Thyroid gland (tissue), 4 donors: ENCODE measurements at regions not wholly inside any gene's neighbourhood (a gene's known extent, or its start where the extent isn't known, plus 50 kb on each side); places are given as distances from the start of the nearest gene placed in this dataset.

Experiments
- POLR2A ChIP-seq, 2 donors: fragments of 450-650 bp; IDR thresholded peaks; one replicate each; pipeline ENCODE4 v1.6.1; 2017; ENCODE audit warnings: antibody characterized with exemption in 2 of 2, mild to moderate bottlenecking in 2 of 2, moderate library complexity in 1 of 2
- TF ChIP-seq, protein P1 (sequence below), 6 experiments: fragments of 200-600 bp in 3 of 6; fragments of 450-650 bp in 3 of 6; sonication (generic) in 3 of 6; IDR thresholded peaks; one replicate each; pipeline ENCODE4 v1.5.1; 2016 to 2019; ENCODE audit warnings: antibody characterized with exemption in 6 of 6, mild to moderate bottlenecking in 2 of 6, inconsistent platforms in 1 of 6, moderate library complexity in 1 of 6

GRCh38 chr5:56298336-56299090 is 65.4 kb upstream of the ANKRD55 start:
- TF ChIP-seq, protein P1, sequence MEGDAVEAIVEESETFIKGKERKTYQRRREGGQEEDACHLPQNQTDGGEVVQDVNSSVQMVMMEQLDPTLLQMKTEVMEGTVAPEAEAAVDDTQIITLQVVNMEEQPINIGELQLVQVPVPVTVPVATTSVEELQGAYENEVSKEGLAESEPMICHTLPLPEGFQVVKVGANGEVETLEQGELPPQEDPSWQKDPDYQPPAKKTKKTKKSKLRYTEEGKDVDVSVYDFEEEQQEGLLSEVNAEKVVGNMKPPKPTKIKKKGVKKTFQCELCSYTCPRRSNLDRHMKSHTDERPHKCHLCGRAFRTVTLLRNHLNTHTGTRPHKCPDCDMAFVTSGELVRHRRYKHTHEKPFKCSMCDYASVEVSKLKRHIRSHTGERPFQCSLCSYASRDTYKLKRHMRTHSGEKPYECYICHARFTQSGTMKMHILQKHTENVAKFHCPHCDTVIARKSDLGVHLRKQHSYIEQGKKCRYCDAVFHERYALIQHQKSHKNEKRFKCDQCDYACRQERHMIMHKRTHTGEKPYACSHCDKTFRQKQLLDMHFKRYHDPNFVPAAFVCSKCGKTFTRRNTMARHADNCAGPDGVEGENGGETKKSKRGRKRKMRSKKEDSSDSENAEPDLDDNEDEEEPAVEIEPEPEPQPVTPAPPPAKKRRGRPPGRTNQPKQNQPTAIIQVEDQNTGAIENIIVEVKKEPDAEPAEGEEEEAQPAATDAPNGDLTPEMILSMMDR (IDR thresholded peaks at IDR 0.05), result no peak
- no peak for TF ChIP-seq POLR2A (IDR thresholded peaks at IDR 0.05)
